Progenitor cell of endocrine pancreas (in vitro differentiated cells): ENCODE measurements at regions not wholly inside any gene's neighbourhood (a gene's known extent, or its start where the extent isn't known, plus 50 kb on each side); places are given as distances from the start of the nearest gene placed in this dataset.

Experiments
- DNase-seq: peaks from one replicate; pipeline ENCODE4 v3.0.0; 2021; ENCODE audit warnings: low spot score; ENCODE audit not compliant: unreplicated experiment
- H3K27ac Mint-ChIP-seq: 2 replicates; pipeline ENCODE4 v1.8.0; 2021; ENCODE audit warnings: mild to moderate bottlenecking, moderate library complexity, mixed read lengths
- H3K27me3 Mint-ChIP-seq: 2 replicates; pipeline ENCODE4 v1.8.0; 2021; ENCODE audit warnings: mixed read lengths
- H3K36me3 Mint-ChIP-seq: 2 replicates; pipeline ENCODE4 v1.8.0; 2022; ENCODE audit warnings: mixed read lengths; ENCODE audit not compliant: insufficient read depth
- H3K4me1 Mint-ChIP-seq: 2 replicates; pipeline ENCODE4 v1.8.0; 2021; ENCODE audit warnings: low read depth, mixed read lengths
- H3K4me3 Mint-ChIP-seq: 2 replicates; pipeline ENCODE4 v1.8.0; 2021; ENCODE audit warnings: low read depth, mild to moderate bottlenecking, moderate library complexity, mixed read lengths
- H3K9me3 Mint-ChIP-seq: 2 replicates; pipeline ENCODE4 v1.8.0; 2021; ENCODE audit warnings: low read depth, mixed read lengths
- TF ChIP-seq, protein P1 (sequence below): fragments of 200-600 bp; sonication (generic); IDR thresholded peaks from one replicate; pipeline ENCODE4 v1.5.0; 2021; ENCODE audit warnings: antibody characterized with exemption, mild to moderate bottlenecking; ENCODE audit not compliant: unreplicated experiment

DNA sequence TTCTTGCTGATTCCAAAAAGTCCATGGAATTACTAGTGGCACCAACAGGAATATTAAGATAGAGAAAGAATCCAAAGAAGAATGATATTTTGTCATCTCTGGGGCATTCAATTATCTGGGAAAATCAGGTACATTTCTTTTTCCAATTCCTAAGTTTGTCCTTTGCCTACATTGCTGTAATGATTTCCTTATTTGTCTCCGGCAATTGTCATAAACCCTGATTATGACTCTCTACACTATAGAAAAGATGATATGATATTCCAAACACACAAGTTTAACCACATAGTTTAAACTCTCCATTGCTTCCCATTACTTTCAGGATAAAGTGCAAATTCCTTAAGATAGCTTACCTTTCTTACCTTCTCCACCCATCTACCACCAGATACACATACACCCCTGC lies 647.0 kb downstream of the PLPP3 start:
- Mint-ChIP-seq H3K27me3 (no peaks in the 10 kb centered on the region), H3K4me3 (no peak overlapping the region), H3K4me1 (no peaks in the 10 kb centered on the region), H3K27ac (no peak overlapping the region), H3K36me3 (no peaks in the 10 kb centered on the region), H3K9me3 (peaks cover 9% of the 10 kb centered on the region)
- TF ChIP-seq, protein P1, sequence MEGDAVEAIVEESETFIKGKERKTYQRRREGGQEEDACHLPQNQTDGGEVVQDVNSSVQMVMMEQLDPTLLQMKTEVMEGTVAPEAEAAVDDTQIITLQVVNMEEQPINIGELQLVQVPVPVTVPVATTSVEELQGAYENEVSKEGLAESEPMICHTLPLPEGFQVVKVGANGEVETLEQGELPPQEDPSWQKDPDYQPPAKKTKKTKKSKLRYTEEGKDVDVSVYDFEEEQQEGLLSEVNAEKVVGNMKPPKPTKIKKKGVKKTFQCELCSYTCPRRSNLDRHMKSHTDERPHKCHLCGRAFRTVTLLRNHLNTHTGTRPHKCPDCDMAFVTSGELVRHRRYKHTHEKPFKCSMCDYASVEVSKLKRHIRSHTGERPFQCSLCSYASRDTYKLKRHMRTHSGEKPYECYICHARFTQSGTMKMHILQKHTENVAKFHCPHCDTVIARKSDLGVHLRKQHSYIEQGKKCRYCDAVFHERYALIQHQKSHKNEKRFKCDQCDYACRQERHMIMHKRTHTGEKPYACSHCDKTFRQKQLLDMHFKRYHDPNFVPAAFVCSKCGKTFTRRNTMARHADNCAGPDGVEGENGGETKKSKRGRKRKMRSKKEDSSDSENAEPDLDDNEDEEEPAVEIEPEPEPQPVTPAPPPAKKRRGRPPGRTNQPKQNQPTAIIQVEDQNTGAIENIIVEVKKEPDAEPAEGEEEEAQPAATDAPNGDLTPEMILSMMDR = no peak
- no peak for DNase-seq

- no peak overlapping the region for H3K27ac Mint-ChIP-seq
- no peaks in the 10 kb centered on the region for H3K27me3 Mint-ChIP-seq
- DNase-seq = no peak
- H3K36me3 Mint-ChIP-seq = no peaks in the 10 kb centered on the region
- TF ChIP-seq, protein P1 = no peak
- H3K4me3 Mint-ChIP-seq = no peak overlapping the region
- no peaks in the 10 kb centered on the region for H3K4me1 Mint-ChIP-seq
- H3K9me3 Mint-ChIP-seq = peaks cover 9% of the 10 kb centered on the region
Measured at GRCh38 chr1:55931081-55931940, 648.1 kb downstream of the PLPP3 start.

- no peak for DNase-seq
- H3K4me1 Mint-ChIP-seq = no peaks in the 10 kb centered on the region
- H3K27me3 Mint-ChIP-seq = no peaks in the 10 kb centered on the region
- H3K27ac Mint-ChIP-seq = no peak overlapping the region
- H3K9me3 Mint-ChIP-seq = peaks cover 4% of the 10 kb centered on the region
- H3K36me3 Mint-ChIP-seq = no peaks in the 10 kb centered on the region
- H3K4me3 Mint-ChIP-seq = no peak overlapping the region
- TF ChIP-seq, protein P1 = no peak
Measured at GRCh38 chr1:55929652-55930051, 649.7 kb downstream of the PLPP3 start.

GRCh38 chr1:55928576-55928975 lies 650.8 kb downstream of the PLPP3 start:
- no peak for DNase-seq
- no peaks in the 10 kb centered on the region for H3K27me3 Mint-ChIP-seq
- no peaks in the 10 kb centered on the region for H3K9me3 Mint-ChIP-seq
- no peaks in the 10 kb centered on the region for H3K4me1 Mint-ChIP-seq
- H3K27ac Mint-ChIP-seq = no peak overlapping the region
- TF ChIP-seq, protein P1 = no peak
- H3K4me3 Mint-ChIP-seq = no peak overlapping the region
- no peaks in the 10 kb centered on the region for H3K36me3 Mint-ChIP-seq

DNA sequence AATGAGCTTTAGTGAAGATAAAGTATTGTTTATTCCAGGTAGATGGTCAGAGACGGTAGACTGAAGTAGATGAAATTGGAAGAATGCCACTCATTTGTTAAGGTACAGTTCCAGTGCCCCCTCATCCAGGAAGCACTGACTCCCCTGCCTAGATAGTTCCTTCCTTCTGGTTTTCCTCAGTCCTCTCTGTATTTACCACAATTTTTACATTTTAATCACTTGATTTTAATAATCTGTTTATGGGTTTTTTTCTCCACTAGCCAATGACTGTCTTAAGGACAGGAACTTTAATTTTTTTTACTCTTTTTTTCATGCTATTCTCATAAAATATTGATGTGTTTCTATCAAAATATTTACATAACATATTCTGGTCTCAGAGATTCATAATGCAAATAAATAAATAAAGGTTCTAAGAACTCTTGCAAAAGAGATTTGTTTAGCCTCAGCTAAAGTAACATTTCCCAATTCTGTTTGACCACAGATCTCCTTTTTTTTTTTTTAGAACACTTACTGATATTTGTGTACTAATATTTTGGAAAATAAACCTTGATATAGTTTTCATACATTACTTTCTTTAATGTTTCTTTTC lies 651.6 kb downstream of the PLPP3 start:
- H3K9me3 Mint-ChIP-seq = no peaks in the 10 kb centered on the region
- no peak overlapping the region for H3K4me3 Mint-ChIP-seq
- no peak for DNase-seq
- H3K36me3 Mint-ChIP-seq = no peaks in the 10 kb centered on the region
- no peak overlapping the region for H3K27ac Mint-ChIP-seq
- TF ChIP-seq, protein P1 = no peak
- no peaks in the 10 kb centered on the region for H3K4me1 Mint-ChIP-seq
- no peaks in the 10 kb centered on the region for H3K27me3 Mint-ChIP-seq
